Hepatocyte (in vitro differentiated cells): ENCODE measurements at regions not wholly inside any gene's neighbourhood (a gene's known extent, or its start where the extent isn't known, plus 50 kb on each side); places are given as distances from the start of the nearest gene placed in this dataset.

Source experiments
- EZH2 ChIP-seq: fragments of 200-600 bp; sonication (generic); IDR thresholded peaks from 2 replicates; pipeline ENCODE4 v1.6.1; 2016; ENCODE audit warnings: antibody characterized with exemption, mild to moderate bottlenecking, borderline replicate concordance
- TF ChIP-seq, protein P1 (sequence below): fragments of 200-600 bp; sonication (generic); IDR thresholded peaks from 2 replicates; pipeline ENCODE4 v1.5.1; 2016; ENCODE audit warnings: antibody characterized with exemption, mild to moderate bottlenecking; ENCODE audit not compliant: poor library complexity

DNA sequence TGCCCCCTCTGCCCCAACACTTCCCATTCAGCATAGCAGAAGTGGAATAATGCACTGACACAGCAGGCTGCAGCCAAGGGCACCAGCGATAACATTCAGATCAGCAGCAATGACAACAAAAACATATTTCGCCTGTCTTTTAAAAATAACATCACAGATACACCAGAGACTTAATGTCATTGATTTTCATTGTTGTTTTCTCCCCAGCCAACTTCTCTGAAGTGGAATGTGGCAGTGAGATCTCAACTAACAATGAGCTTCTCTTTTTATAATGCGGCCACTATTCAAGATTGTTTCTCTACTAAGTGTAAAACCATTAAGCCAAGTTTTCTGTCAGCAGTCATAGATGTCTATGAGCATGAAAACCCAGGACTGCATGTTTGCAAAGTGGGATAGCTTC is 158.2 kb upstream of the TMEM229A start:
- TF ChIP-seq, protein P1, sequence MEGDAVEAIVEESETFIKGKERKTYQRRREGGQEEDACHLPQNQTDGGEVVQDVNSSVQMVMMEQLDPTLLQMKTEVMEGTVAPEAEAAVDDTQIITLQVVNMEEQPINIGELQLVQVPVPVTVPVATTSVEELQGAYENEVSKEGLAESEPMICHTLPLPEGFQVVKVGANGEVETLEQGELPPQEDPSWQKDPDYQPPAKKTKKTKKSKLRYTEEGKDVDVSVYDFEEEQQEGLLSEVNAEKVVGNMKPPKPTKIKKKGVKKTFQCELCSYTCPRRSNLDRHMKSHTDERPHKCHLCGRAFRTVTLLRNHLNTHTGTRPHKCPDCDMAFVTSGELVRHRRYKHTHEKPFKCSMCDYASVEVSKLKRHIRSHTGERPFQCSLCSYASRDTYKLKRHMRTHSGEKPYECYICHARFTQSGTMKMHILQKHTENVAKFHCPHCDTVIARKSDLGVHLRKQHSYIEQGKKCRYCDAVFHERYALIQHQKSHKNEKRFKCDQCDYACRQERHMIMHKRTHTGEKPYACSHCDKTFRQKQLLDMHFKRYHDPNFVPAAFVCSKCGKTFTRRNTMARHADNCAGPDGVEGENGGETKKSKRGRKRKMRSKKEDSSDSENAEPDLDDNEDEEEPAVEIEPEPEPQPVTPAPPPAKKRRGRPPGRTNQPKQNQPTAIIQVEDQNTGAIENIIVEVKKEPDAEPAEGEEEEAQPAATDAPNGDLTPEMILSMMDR, result no peak
- TF ChIP-seq EZH2, result no peak
